SK-N-SH treated with all-trans-retinoic acid at 6 μM for 48 hours (cell line): ENCODE measurements at regions not wholly inside any gene's neighbourhood (a gene's known extent, or its start where the extent isn't known, plus 50 kb on each side); places are given as distances from the start of the nearest gene placed in this dataset.

Experiments used
- ATAC-seq: fragments of 200-7000 bp; cut with Tn5 transposase; 3 replicates; pipeline ENCODE4 v1.9.1; 2020; ENCODE audit warnings: mild to moderate bottlenecking, moderate library complexity
- ARNTL ChIP-seq: fragments of 450-650 bp; formaldehyde crosslinking; IDR thresholded peaks from 2 replicates; pipeline ENCODE4 v1.5.0; 2020; ENCODE audit warnings: low read depth, mild to moderate bottlenecking, moderate library complexity, borderline replicate concordance
- BACH2 ChIP-seq: fragments of 250-450 bp; sonication (Bioruptor Pico); IDR thresholded peaks from 2 replicates; pipeline ENCODE4 v1.9.0; 2021; ENCODE audit warnings: mild to moderate bottlenecking, borderline replicate concordance
- CSDC2 ChIP-seq: fragments of 250-450 bp; sonication (Bioruptor Pico); IDR thresholded peaks from 2 replicates; pipeline ENCODE4 v1.5.0; 2020; ENCODE audit warnings: mild to moderate bottlenecking, moderate library complexity
- ESRRG ChIP-seq: fragments of 250-450 bp; sonication (Bioruptor Pico); IDR thresholded peaks from 2 replicates; pipeline ENCODE4 v1.6.1; 2021; ENCODE audit warnings: mild to moderate bottlenecking
- GLIS3 ChIP-seq: fragments of 250-450 bp; sonication (Bioruptor Pico); IDR thresholded peaks from 2 replicates; pipeline ENCODE4 v1.5.0; 2020; ENCODE audit warnings: mild to moderate bottlenecking, moderate library complexity
- ISL1 ChIP-seq: fragments of 250-450 bp; sonication (Bioruptor Pico); IDR thresholded peaks from 2 replicates; pipeline ENCODE4 v2.1.2; 2022; ENCODE audit warnings: mild to moderate bottlenecking, moderate library complexity
- OSR1 ChIP-seq: fragments of 250-450 bp; sonication (Bioruptor Pico); IDR thresholded peaks from 2 replicates; pipeline ENCODE4 v1.8.0; 2022; ENCODE audit warnings: moderate library complexity, mild to moderate bottlenecking, inconsistent platforms
- POU6F1 ChIP-seq: fragments of 250-450 bp; sonication (Bioruptor Pico); IDR thresholded peaks from 2 replicates; pipeline ENCODE4 v1.8.0; 2021; ENCODE audit warnings: low read depth, mild to moderate bottlenecking, moderate library complexity, borderline replicate concordance
- PPARA ChIP-seq: fragments of 250-450 bp; sonication (Bioruptor Pico); IDR thresholded peaks from 2 replicates; pipeline ENCODE4 v1.5.0; 2020; ENCODE audit warnings: mild to moderate bottlenecking, borderline replicate concordance
- SNAI2 ChIP-seq: fragments of 250-450 bp; sonication (Bioruptor Pico); IDR thresholded peaks from 2 replicates; pipeline ENCODE4 v1.5.0; 2020; ENCODE audit warnings: mild to moderate bottlenecking, moderate library complexity
- TOX ChIP-seq: fragments of 250-450 bp; sonication (Bioruptor Pico); IDR thresholded peaks from 2 replicates; pipeline ENCODE4 v1.8.0; 2021; ENCODE audit warnings: mild to moderate bottlenecking, moderate library complexity, borderline replicate concordance
- ZC3H10 ChIP-seq: fragments of 250-450 bp; sonication (Bioruptor Pico); IDR thresholded peaks from 2 replicates; pipeline ENCODE4 v1.5.1; 2021; ENCODE audit warnings: mild to moderate bottlenecking, moderate library complexity
- ZFP3 ChIP-seq: fragments of 250-450 bp; sonication (Bioruptor Pico); IDR thresholded peaks from 2 replicates; pipeline ENCODE4 v1.5.0; 2020; ENCODE audit warnings: mild to moderate bottlenecking, moderate library complexity
- ZFP30 ChIP-seq: fragments of 450-650 bp; formaldehyde crosslinking; IDR thresholded peaks from 2 replicates; pipeline ENCODE4 v1.5.0; 2022; ENCODE audit warnings: mild to moderate bottlenecking, moderate library complexity
- ZNF565 ChIP-seq: fragments of 450-650 bp; formaldehyde crosslinking; conservative IDR thresholded peaks from 2 replicates; pipeline ENCODE4 v1.5.0; 2020; ENCODE audit warnings: low read depth, mild to moderate bottlenecking, moderate library complexity
- ZNF70 ChIP-seq: fragments of 450-650 bp; formaldehyde crosslinking; IDR thresholded peaks from 2 replicates; pipeline ENCODE4 v1.5.0; 2020; ENCODE audit warnings: mild to moderate bottlenecking, moderate library complexity
- TF ChIP-seq, protein P1 (sequence below): fragments of 250-450 bp; sonication (Bioruptor Pico); IDR thresholded peaks from 2 replicates; pipeline ENCODE4 v1.5.1; 2020; ENCODE audit warnings: low read depth, mild to moderate bottlenecking, moderate library complexity
- TF ChIP-seq, protein P2 (sequence below): fragments of 250-450 bp; sonication (Bioruptor Pico); IDR thresholded peaks from 2 replicates; pipeline ENCODE4 v1.5.1; 2021; ENCODE audit warnings: mild to moderate bottlenecking, moderate library complexity
- TF ChIP-seq, protein P3 (sequence below): fragments of 250-450 bp; sonication (Bioruptor Pico); IDR thresholded peaks from 2 replicates; pipeline ENCODE4 v1.8.0; 2020; ENCODE audit warnings: mild to moderate bottlenecking, moderate library complexity, borderline replicate concordance
- TF ChIP-seq, protein P4 (sequence below): fragments of 250-450 bp; sonication (Bioruptor Pico); IDR thresholded peaks from 2 replicates; pipeline ENCODE4 v1.5.0; 2020; ENCODE audit warnings: mild to moderate bottlenecking, moderate library complexity

GRCh38 chr6:126664271-126664670, 324.4 kb downstream of the CENPW start:
- ATAC-seq, result no peak

GRCh38 chr6:126665551-126665950, 325.6 kb downstream of the CENPW start:
- TF ChIP-seq CSDC2 (no peak), ZC3H10 (CRISPR knock-in tag) (no peak), SNAI2 (CRISPR knock-in tag) (no peak), ARNTL (CRISPR knock-in tag) (no peak), GLIS3 (no peak), PPARA (no peak), ZNF70 (no peak), ZNF565 (CRISPR knock-in tag) (no peak)
- TF ChIP-seq, protein P1, sequence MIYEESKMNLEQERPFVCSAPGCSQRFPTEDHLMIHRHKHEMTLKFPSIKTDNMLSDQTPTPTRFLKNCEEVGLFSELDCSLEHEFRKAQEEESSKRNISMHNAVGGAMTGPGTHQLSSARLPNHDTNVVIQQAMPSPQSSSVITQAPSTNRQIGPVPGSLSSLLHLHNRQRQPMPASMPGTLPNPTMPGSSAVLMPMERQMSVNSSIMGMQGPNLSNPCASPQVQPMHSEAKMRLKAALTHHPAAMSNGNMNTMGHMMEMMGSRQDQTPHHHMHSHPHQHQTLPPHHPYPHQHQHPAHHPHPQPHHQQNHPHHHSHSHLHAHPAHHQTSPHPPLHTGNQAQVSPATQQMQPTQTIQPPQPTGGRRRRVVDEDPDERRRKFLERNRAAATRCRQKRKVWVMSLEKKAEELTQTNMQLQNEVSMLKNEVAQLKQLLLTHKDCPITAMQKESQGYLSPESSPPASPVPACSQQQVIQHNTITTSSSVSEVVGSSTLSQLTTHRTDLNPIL (CRISPR knock-in tag), result no peak
- TF ChIP-seq, protein P2, sequence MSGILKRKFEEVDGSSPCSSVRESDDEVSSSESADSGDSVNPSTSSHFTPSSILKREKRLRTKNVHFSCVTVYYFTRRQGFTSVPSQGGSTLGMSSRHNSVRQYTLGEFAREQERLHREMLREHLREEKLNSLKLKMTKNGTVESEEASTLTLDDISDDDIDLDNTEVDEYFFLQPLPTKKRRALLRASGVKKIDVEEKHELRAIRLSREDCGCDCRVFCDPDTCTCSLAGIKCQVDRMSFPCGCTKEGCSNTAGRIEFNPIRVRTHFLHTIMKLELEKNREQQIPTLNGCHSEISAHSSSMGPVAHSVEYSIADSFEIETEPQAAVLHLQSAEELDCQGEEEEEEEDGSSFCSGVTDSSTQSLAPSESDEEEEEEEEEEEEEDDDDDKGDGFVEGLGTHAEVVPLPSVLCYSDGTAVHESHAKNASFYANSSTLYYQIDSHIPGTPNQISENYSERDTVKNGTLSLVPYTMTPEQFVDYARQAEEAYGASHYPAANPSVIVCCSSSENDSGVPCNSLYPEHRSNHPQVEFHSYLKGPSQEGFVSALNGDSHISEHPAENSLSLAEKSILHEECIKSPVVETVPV (CRISPR knock-in tag), result no peak
- TF ChIP-seq, protein P3, sequence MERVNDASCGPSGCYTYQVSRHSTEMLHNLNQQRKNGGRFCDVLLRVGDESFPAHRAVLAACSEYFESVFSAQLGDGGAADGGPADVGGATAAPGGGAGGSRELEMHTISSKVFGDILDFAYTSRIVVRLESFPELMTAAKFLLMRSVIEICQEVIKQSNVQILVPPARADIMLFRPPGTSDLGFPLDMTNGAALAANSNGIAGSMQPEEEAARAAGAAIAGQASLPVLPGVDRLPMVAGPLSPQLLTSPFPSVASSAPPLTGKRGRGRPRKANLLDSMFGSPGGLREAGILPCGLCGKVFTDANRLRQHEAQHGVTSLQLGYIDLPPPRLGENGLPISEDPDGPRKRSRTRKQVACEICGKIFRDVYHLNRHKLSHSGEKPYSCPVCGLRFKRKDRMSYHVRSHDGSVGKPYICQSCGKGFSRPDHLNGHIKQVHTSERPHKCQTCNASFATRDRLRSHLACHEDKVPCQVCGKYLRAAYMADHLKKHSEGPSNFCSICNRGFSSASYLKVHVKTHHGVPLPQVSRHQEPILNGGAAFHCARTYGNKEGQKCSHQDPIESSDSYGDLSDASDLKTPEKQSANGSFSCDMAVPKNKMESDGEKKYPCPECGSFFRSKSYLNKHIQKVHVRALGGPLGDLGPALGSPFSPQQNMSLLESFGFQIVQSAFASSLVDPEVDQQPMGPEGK (CRISPR knock-in tag), result no peak
- no peak for ATAC-seq

More at GRCh38 chr6:126664271-126664670, 324.4 kb downstream of the CENPW start:
- TF ChIP-seq TOX (CRISPR knock-in tag) (no peak), ISL1 (CRISPR knock-in tag) (no peak), OSR1 (no peak), ZFP3 (CRISPR knock-in tag) (no peak), PPARA (no peak), ZNF565 (CRISPR knock-in tag) (no peak), POU6F1 (CRISPR knock-in tag) (no peak), ARNTL (CRISPR knock-in tag) (no peak), ESRRG (CRISPR knock-in tag) (no peak), CSDC2 (no peak), GLIS3 (no peak), ZFP30 (CRISPR knock-in tag) (no peak), BACH2 (CRISPR knock-in tag) (no peak)
- TF ChIP-seq, protein P4, sequence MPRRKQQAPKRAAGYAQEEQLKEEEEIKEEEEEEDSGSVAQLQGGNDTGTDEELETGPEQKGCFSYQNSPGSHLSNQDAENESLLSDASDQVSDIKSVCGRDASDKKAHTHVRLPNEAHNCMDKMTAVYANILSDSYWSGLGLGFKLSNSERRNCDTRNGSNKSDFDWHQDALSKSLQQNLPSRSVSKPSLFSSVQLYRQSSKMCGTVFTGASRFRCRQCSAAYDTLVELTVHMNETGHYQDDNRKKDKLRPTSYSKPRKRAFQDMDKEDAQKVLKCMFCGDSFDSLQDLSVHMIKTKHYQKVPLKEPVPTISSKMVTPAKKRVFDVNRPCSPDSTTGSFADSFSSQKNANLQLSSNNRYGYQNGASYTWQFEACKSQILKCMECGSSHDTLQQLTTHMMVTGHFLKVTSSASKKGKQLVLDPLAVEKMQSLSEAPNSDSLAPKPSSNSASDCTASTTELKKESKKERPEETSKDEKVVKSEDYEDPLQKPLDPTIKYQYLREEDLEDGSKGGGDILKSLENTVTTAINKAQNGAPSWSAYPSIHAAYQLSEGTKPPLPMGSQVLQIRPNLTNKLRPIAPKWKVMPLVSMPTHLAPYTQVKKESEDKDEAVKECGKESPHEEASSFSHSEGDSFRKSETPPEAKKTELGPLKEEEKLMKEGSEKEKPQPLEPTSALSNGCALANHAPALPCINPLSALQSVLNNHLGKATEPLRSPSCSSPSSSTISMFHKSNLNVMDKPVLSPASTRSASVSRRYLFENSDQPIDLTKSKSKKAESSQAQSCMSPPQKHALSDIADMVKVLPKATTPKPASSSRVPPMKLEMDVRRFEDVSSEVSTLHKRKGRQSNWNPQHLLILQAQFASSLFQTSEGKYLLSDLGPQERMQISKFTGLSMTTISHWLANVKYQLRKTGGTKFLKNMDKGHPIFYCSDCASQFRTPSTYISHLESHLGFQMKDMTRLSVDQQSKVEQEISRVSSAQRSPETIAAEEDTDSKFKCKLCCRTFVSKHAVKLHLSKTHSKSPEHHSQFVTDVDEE (CRISPR knock-in tag), result no peak
- TF ChIP-seq, protein P1 (CRISPR knock-in tag), result no peak
- TF ChIP-seq, protein P3 (CRISPR knock-in tag), result no peak
- TF ChIP-seq, all 23 proteins: peak for 0
